T-cell (primary cell): ENCODE measurements at regions not wholly inside any gene's neighbourhood (a gene's known extent, or its start where the extent isn't known, plus 50 kb on each side); places are given as distances from the start of the nearest gene placed in this dataset.

Source experiments
- ATAC-seq, 4 experiments: fragments of 200-7000 bp in 3 of 4; fragments of 150-1000 bp in 1 of 4; cut with Tn5 transposase; replicated peaks in 1 of 4; 1 replicate in 3 of 4; 2 replicates in 1 of 4; pipeline ENCODE4 v1.10.0; 2021; ENCODE audit warnings: moderate library complexity in 3 of 4, mild to moderate bottlenecking in 2 of 4, moderate number of reproducible peaks in 1 of 4
- CTCF ChIA-PET, 2 donors: fragments of 300-600 bp; sonication (Branson Sonifier 250); formaldehyde crosslinking; loops; one replicate each; lab custom pipeline; 2022; ENCODE audit warnings: antibody characterized with exemption in 2 of 2; lab: Charles Lee
- POLR2A ChIA-PET, 2 donors: fragments of 300-600 bp; sonication (Branson Sonifier 250); formaldehyde crosslinking; loops; one replicate each; lab custom pipeline; 2022; ENCODE audit warnings: antibody characterized with exemption in 2 of 2; lab: Charles Lee
- DNase-seq, 35 experiments: peaks; one replicate each; pipeline versions ENCODE4 v3.0.0 to v3.0.0-alpha.2; 2013 to 2023
- H3K27ac ChIP-seq: one replicate; pipeline ENCODE4 v1.5.1; 2013; ENCODE audit warnings: low read length
- H3K27me3 ChIP-seq, 2 experiments: replicated peaks in 1 of 2; 1 replicate in 1 of 2; 2 replicates in 1 of 2; pipeline versions ENCODE4 v1.6.1 to v1.7.0; 2013; ENCODE audit warnings: low read length in 1 of 2, mixed read lengths in 1 of 2; ENCODE audit not compliant: control insufficient read depth in 2 of 2, insufficient read depth in 2 of 2; ENCODE audit errors: extremely low read depth in 1 of 2
- H3K36me3 ChIP-seq, 2 donors: 1 replicate in 1 of 2; 2 replicates in 1 of 2; pipeline versions ENCODE4 v1.6.1 to v1.7.0; 2013; ENCODE audit warnings: low read length in 1 of 2; ENCODE audit not compliant: control insufficient read depth in 2 of 2, insufficient read depth in 1 of 2; ENCODE audit errors: extremely low read depth in 1 of 2
- H3K4me1 ChIP-seq, 2 experiments: 1 replicate in 1 of 2; 2 replicates in 1 of 2; pipeline versions ENCODE4 v1.6.1 to v1.7.0; 2013; ENCODE audit warnings: low read length in 2 of 2, mixed read lengths in 1 of 2; ENCODE audit not compliant: insufficient read depth in 2 of 2, control insufficient read depth in 1 of 2; ENCODE audit errors: extremely low read depth in 1 of 2
- H3K4me3 ChIP-seq, 2 donors: 1 replicate in 1 of 2; 2 replicates in 1 of 2; pipeline versions ENCODE4 v1.5.1 to v1.7.0; 2013; ENCODE audit warnings: mild to moderate bottlenecking in 2 of 2, low read length in 1 of 2, moderate library complexity in 1 of 2; ENCODE audit not compliant: control insufficient read depth in 1 of 2; ENCODE audit errors: extremely low read depth in 1 of 2
- H3K9me3 ChIP-seq: 2 replicates; pipeline ENCODE4 v1.7.0; 2013
- H3K27ac Mint-ChIP-seq, 2 donors: one replicate each; pipeline ENCODE4 v1.8.0; 2020 to 2021; ENCODE audit warnings: mild to moderate bottlenecking in 2 of 2, mixed read lengths in 2 of 2
- H3K27me3 Mint-ChIP-seq, 2 donors: one replicate each; pipeline ENCODE4 v1.8.0; 2021 to 2022; ENCODE audit warnings: mixed read lengths in 2 of 2
- H3K36me3 Mint-ChIP-seq: one replicate; pipeline ENCODE4 v1.8.0; 2021; ENCODE audit warnings: mixed read lengths
- H3K4me1 Mint-ChIP-seq, 3 donors: one replicate each; pipeline ENCODE4 v1.8.0; 2020 to 2022; ENCODE audit warnings: mixed read lengths in 3 of 3, mild to moderate bottlenecking in 1 of 3
- H3K4me3 Mint-ChIP-seq, 3 donors: one replicate each; pipeline ENCODE4 v1.8.0; 2020 to 2022; ENCODE audit warnings: mild to moderate bottlenecking in 3 of 3, mixed read lengths in 3 of 3, moderate library complexity in 3 of 3
- H3K9me3 Mint-ChIP-seq, 3 donors: one replicate each; pipeline ENCODE4 v1.8.0; 2020 to 2022; ENCODE audit warnings: mixed read lengths in 3 of 3
- WGBS: methylation state at CpG from one replicate; pipeline ENCODE4 v1.1.5; 2013; ENCODE audit warnings: missing lambda C conversion rate; ENCODE audit not compliant: insufficient coverage; 5-methylcytosine and 5-hydroxymethylcytosine counted together

DNA sequence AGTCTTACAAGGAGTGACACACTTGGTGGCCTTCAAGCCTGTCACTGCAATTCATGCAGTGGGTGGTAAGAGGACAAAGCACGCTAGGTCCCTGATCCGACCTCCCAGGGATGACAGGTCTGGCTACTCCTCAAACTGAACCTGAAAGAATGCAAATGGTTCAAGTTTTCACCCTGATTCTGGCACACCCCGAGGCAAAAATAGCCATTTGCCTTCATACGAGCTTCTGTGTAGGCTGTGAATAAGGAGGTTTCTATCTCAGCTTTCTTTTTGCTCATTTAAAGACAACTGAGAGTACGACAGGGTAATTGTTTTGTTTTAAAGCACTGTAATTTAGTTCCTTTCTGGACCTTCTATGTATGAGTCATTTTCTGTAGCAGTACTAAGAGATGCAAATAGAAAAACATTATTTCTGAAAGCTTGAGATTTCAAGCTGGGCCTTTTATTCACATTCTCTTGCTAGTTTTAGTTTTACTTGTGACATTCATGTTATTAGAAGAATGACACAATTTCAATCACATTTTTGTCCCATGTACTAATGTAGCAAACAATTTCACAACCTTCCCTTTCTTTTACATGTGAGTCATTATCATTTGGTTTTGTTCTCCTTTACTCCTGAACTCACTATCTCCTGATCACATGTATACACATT lies 56.6 kb upstream of the FDX1 start:
- ATAC-seq (no peak), DNase-seq (no peak)
- H3K27ac Mint-ChIP-seq: no peak overlapping the region
- H3K9me3 Mint-ChIP-seq: no peaks in the 10 kb centered on the region
- CTCF ChIA-PET: no interaction called here
- 17% methylated on average over 1 of the region's 5 CpGs for WGBS
- Histone ChIP-seq H3K36me3 (no peaks in the 10 kb centered on the region), H3K27me3 (no peaks in the 10 kb centered on the region), H3K9me3 (no peaks in the 10 kb centered on the region), H3K27ac (no peak overlapping the region), H3K4me1 (no peaks in the 10 kb centered on the region), H3K4me3 (no peak overlapping the region)
- H3K4me1 Mint-ChIP-seq: peaks cover 0 to 5% (median 4%) of the 10 kb centered on the region in 3 donors
- no peaks in the 10 kb centered on the region for H3K36me3 Mint-ChIP-seq
- peaks cover 0 to 3% of the 10 kb centered on the region in 2 donors for H3K27me3 Mint-ChIP-seq
- H3K4me3 Mint-ChIP-seq: no peak overlapping the region
- POLR2A ChIA-PET: no interaction called here

DNA sequence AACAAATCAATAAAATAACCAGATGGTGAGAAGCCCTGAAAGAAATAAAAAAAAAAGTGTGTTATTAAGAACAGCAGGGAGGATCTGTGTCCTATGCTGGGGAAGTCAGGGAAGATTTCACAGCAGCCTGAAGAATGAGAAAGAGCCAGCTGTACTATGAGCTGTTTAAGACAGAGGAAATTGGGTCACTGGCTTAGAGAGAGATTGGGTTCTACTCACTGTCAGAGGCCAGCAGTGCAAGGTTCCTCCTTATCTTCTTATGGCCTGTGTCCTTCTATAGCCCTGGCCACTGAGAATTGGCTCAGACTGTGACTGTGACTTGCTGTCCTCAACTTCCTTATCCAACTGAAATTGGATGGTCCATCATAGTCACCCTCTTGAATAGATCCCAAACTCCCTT lies 54.8 kb upstream of the FDX1 start:
- H3K36me3 ChIP-seq: no peaks in the 10 kb centered on the region
- no peak overlapping the region for H3K27ac ChIP-seq
- no peaks in the 10 kb centered on the region for H3K27me3 ChIP-seq
- H3K27me3 Mint-ChIP-seq: peaks cover 0 to 3% of the 10 kb centered on the region in 2 donors
- no peaks in the 10 kb centered on the region for H3K9me3 Mint-ChIP-seq
- no peak for DNase-seq
- no peak for ATAC-seq
- no peak overlapping the region for H3K4me3 Mint-ChIP-seq
- ChIA-PET CTCF (interaction anchor here (0.6 to 1.4 kb wide), 6 partner anchors 15 to 176 kb away, joined by 3 to 8 read pairs (median 4); no protein-coding TSS in a partner anchor), POLR2A (no interaction called here)
- no peak overlapping the region for H3K4me3 ChIP-seq
- H3K4me1 Mint-ChIP-seq: peaks cover 0 to 5% (median 4%) of the 10 kb centered on the region in 3 donors
- H3K4me1 ChIP-seq: no peaks in the 10 kb centered on the region
- H3K9me3 ChIP-seq: no peaks in the 10 kb centered on the region
- no peaks in the 10 kb centered on the region for H3K36me3 Mint-ChIP-seq
- no peak overlapping the region for H3K27ac Mint-ChIP-seq

DNA sequence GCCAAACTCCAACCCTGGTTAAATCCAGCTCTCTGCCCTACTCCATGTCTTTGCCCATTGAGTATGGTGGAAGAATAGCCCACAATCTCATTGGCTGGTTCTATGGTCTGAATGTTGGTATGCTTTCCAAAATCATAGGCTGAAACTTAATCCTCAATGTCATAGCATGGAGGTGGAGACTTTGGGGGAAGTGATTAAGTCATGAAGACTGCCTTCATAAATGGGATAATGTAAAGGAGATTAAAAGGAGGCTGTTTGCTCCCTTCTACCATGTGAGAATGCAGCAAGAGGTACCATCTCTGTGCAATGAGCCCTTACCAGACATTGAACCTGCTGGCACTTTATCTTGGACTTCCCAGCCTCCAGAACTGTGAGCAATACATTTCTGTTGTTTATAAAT lies 54.4 kb upstream of the FDX1 start:
- H3K4me3 Mint-ChIP-seq: no peak overlapping the region
- H3K27ac ChIP-seq: no peak overlapping the region

DNA sequence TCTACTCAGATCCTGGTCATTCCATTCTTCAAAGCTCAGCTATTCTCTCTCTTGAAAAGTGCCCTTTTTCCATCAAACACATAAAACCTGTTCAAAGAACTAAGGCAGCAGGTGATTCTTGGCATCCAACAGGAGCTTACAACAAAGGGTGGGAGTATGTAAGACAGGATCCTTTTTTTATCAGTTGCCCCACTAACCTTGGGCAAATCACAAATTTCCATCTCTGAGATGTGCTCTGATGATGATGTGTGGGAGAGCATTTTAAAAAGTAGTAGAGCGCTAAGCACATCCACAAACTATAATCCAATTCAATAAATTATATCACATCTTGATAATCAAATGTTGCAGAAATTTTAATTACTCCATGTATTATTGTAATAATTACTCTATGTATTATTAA lies 53.7 kb upstream of the FDX1 start:
- H3K27me3 ChIP-seq: no peaks in the 10 kb centered on the region
- no peak overlapping the region for H3K27ac Mint-ChIP-seq
- ATAC-seq: no peak
- no peak overlapping the region for H3K4me3 Mint-ChIP-seq
- WGBS: no CpG with 5 or more reads among the region's 1 CpG
- peaks cover 0 to 5% (median 4%) of the 10 kb centered on the region in 3 donors for H3K4me1 Mint-ChIP-seq
- no peak for DNase-seq
- H3K9me3 ChIP-seq: no peaks in the 10 kb centered on the region
- no peaks in the 10 kb centered on the region for H3K36me3 ChIP-seq
- no peaks in the 10 kb centered on the region for H3K36me3 Mint-ChIP-seq
- ChIA-PET POLR2A (no interaction called here), CTCF (interaction anchor here (1.2 to 1.4 kb wide), 2 partner anchors 174 to 175 kb away, joined by 7 to 8 read pairs; no protein-coding TSS in a partner anchor)
- no peak overlapping the region for H3K4me3 ChIP-seq
- H3K27me3 Mint-ChIP-seq: peaks cover 0 to 3% of the 10 kb centered on the region in 2 donors
- H3K4me1 ChIP-seq: peaks cover 0 to 3% of the 10 kb centered on the region in 2 experiments
- H3K9me3 Mint-ChIP-seq: no peaks in the 10 kb centered on the region
- no peak overlapping the region for H3K27ac ChIP-seq

More for the DNA sequence above, 54.4 kb upstream of the FDX1 start:
- DNase-seq (no peak), ATAC-seq (no peak)
- H3K9me3 Mint-ChIP-seq: no peaks in the 10 kb centered on the region
- CTCF ChIA-PET: interaction anchor here (0.6 to 1.4 kb wide), 5 partner anchors 30 to 174 kb away, joined by 3 to 8 read pairs (median 5); no protein-coding TSS in a partner anchor
- H3K27ac Mint-ChIP-seq: no peak overlapping the region
- H3K36me3 ChIP-seq: no peaks in the 10 kb centered on the region
- H3K27me3 ChIP-seq: no peaks in the 10 kb centered on the region
- no peaks in the 10 kb centered on the region for H3K9me3 ChIP-seq
- peaks cover 0 to 5% (median 4%) of the 10 kb centered on the region in 3 donors for H3K4me1 Mint-ChIP-seq
- no peaks in the 10 kb centered on the region for H3K36me3 Mint-ChIP-seq
- peaks cover 0 to 1% of the 10 kb centered on the region in 2 experiments for H3K4me1 ChIP-seq
- H3K27me3 Mint-ChIP-seq: peaks cover 0 to 3% of the 10 kb centered on the region in 2 donors
- POLR2A ChIA-PET: no interaction called here
- no peak overlapping the region for H3K4me3 ChIP-seq

DNA sequence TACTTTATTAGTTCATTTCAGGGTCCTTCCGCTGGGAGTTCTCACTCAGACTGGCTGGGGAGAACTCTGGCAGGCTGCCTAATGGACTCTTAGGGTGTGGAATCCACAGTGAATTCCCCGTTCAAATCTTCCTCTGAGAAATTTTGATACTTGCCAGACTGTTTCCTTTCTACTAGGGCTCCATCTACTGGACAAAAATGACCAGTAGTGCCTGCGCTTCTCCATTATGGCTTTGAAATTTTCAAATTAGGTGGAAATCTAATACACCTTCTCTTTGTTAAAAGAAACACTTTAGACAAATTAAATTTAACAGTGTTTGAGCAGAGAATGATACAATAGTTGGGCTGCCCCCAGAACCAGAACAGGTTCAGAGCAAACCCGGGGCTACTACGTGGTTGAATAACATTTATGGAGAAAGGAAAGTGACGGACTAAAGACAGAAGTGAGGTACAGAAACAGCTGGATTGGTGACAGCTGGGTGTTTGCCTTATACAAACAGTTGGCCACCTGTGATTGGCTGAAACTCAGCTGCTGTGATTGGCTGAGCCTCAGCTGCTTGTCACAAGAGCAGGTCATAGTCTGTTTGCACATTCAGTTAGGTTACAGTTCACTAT lies 52.9 kb upstream of the FDX1 start:
- ChIA-PET CTCF (interaction anchor here (0.6 to 1.3 kb wide), 8 partner anchors 53 to 227 kb away, joined by 3 to 16 read pairs (median 4); partner anchors contain the start of gene FDX1 (in 1 of the 2)), POLR2A (no interaction called here)
- Histone ChIP-seq H3K27ac (no peak overlapping the region), H3K9me3 (no peaks in the 10 kb centered on the region), H3K27me3 (no peaks in the 10 kb centered on the region), H3K36me3 (no peaks in the 10 kb centered on the region), H3K4me3 (no peak overlapping the region), H3K4me1 (peaks cover 0 to 3% of the 10 kb centered on the region in 2 experiments)
- no peaks in the 10 kb centered on the region for H3K9me3 Mint-ChIP-seq
- ATAC-seq: peak; percentile 48 to 59 (median 55)
- peaks cover 0 to 3% of the 10 kb centered on the region in 2 donors for H3K27me3 Mint-ChIP-seq
- no peak overlapping the region for H3K27ac Mint-ChIP-seq
- DNase-seq: peak in 10 of 35 experiments; percentile 4 to 68 (median 10)
- H3K4me1 Mint-ChIP-seq: peaks cover 0 to 5% (median 4%) of the 10 kb centered on the region in 3 donors
- no peak overlapping the region for H3K4me3 Mint-ChIP-seq
- WGBS: 58% methylated on average over 4 of the region's 6 CpGs
- no peaks in the 10 kb centered on the region for H3K36me3 Mint-ChIP-seq

DNA sequence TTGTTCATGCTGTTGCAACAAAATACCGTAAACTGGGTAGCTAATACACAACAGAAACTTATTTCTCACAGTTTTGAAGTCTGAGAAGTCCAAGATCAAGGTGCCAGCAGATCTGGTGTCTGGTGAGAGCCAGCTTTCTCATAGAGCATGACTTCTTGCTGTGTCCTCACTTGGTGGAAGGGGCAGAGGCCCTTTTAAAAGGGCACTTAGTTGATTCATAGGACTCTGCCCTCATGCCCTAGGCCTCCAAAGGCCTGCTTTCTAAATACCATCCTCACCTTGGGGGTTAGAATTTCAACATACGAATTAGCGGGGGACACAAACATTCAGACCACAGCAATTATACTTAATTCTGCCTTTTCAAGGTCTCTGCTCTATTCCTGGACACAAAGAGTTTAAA lies 52.3 kb upstream of the FDX1 start:
- H3K27me3 ChIP-seq: no peaks in the 10 kb centered on the region
- POLR2A ChIA-PET: no interaction called here
- H3K4me3 ChIP-seq: no peak overlapping the region
- H3K36me3 ChIP-seq: no peaks in the 10 kb centered on the region
- CTCF ChIA-PET: interaction anchor here (0.6 to 1.3 kb wide), 10 partner anchors 52 to 1715 kb away, joined by 3 to 16 read pairs (median 4); partner anchors contain the start of gene FDX1 (in 1 of the 2)
- Mint-ChIP-seq H3K4me3 (no peak overlapping the region), H3K27ac (no peak overlapping the region), H3K27me3 (peaks cover 0 to 3% of the 10 kb centered on the region in 2 donors), H3K9me3 (no peaks in the 10 kb centered on the region), H3K36me3 (no peaks in the 10 kb centered on the region), H3K4me1 (peaks cover 0 to 5% (median 4%) of the 10 kb centered on the region in 3 donors)
- peaks cover 0 to 3% of the 10 kb centered on the region in 2 experiments for H3K4me1 ChIP-seq
- no peaks in the 10 kb centered on the region for H3K9me3 ChIP-seq
- H3K27ac ChIP-seq: no peak overlapping the region
- DNase-seq (no peak), ATAC-seq (no peak)
- no CpG with 5 or more reads among the region's 3 CpGs for WGBS
